Ishikawa (cell line): ENCODE measurements at regions not wholly inside any gene's neighbourhood (a gene's known extent, or its start where the extent isn't known, plus 50 kb on each side); places are given as distances from the start of the nearest gene placed in this dataset.

Experiments used
- CEBPB ChIP-seq: IDR thresholded peaks from 2 replicates; pipeline ENCODE4 v1.6.1; 2012
- CREB1 ChIP-seq: IDR thresholded peaks from 2 replicates; pipeline ENCODE4 v1.6.1; 2012; ENCODE audit warnings: low read depth
- EGR1 ChIP-seq: IDR thresholded peaks from 2 replicates; pipeline ENCODE4 v1.6.1; 2012
- EP300 ChIP-seq: IDR thresholded peaks from 2 replicates; pipeline ENCODE4 v1.6.1; 2012; ENCODE audit warnings: borderline replicate concordance
- FOXM1 ChIP-seq: IDR thresholded peaks from 2 replicates; pipeline ENCODE4 v1.6.1; 2012; ENCODE audit warnings: low read depth, borderline replicate concordance
- NFIC ChIP-seq: IDR thresholded peaks from 2 replicates; pipeline ENCODE4 v1.6.1; 2012
- RAD21 ChIP-seq: IDR thresholded peaks from 2 replicates; pipeline ENCODE4 v1.6.1; 2012; ENCODE audit warnings: low read depth
- TAF1 ChIP-seq: IDR thresholded peaks from 2 replicates; pipeline ENCODE4 v1.6.1; 2012; ENCODE audit warnings: low read depth, mild to moderate bottlenecking
- TCF12 ChIP-seq: IDR thresholded peaks from 2 replicates; pipeline ENCODE4 v1.6.1; 2012; ENCODE audit warnings: low read depth
- TEAD4 ChIP-seq: IDR thresholded peaks from 2 replicates; pipeline ENCODE4 v1.6.1; 2012
- YY1 ChIP-seq: IDR thresholded peaks from 2 replicates; pipeline ENCODE4 v1.6.1; 2012; ENCODE audit warnings: low read depth
- ZBTB7A ChIP-seq: IDR thresholded peaks from 2 replicates; pipeline ENCODE4 v1.6.1; 2012; ENCODE audit warnings: low read depth
- TF ChIP-seq, protein P1 (sequence below): IDR thresholded peaks from 2 replicates; pipeline ENCODE4 v1.6.1; 2012
- TF ChIP-seq, protein P2 (sequence below): IDR thresholded peaks from 2 replicates; pipeline ENCODE4 v1.6.1; 2012; ENCODE audit warnings: low read depth, mild to moderate bottlenecking
- TF ChIP-seq, protein P3 (sequence below): IDR thresholded peaks from 2 replicates; pipeline ENCODE4 v1.6.1; 2012

DNA sequence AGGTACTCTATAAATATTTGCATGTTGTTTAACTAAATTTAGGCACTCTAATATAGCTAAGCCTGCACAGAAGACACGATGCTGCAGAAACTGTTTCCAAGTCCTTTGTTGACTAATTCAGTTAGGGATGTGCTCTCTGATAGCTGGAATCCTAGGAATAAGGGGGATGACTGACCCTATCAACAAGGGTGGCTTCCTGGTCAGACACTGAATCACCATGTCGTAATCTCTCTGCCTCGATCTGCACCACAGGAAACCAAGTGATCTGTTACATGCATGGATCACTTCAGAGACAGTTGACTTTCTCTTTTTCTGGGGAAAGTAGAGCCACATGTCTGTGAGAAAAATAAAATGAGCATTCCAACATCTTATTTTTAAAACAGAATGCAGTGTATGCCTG, 169.1 kb downstream of the GUCY2F start:
- TF ChIP-seq ZBTB7A (no peak), FOXM1 (no peak), YY1 (no peak), RAD21 (no peak), NFIC (no peak), TEAD4 (no peak), TAF1 (no peak), TCF12 (no peak), CEBPB (no peak), CREB1 (no peak)
- TF ChIP-seq, protein P1, sequence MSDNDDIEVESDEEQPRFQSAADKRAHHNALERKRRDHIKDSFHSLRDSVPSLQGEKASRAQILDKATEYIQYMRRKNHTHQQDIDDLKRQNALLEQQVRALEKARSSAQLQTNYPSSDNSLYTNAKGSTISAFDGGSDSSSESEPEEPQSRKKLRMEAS = no peak
- TF ChIP-seq, protein P2, sequence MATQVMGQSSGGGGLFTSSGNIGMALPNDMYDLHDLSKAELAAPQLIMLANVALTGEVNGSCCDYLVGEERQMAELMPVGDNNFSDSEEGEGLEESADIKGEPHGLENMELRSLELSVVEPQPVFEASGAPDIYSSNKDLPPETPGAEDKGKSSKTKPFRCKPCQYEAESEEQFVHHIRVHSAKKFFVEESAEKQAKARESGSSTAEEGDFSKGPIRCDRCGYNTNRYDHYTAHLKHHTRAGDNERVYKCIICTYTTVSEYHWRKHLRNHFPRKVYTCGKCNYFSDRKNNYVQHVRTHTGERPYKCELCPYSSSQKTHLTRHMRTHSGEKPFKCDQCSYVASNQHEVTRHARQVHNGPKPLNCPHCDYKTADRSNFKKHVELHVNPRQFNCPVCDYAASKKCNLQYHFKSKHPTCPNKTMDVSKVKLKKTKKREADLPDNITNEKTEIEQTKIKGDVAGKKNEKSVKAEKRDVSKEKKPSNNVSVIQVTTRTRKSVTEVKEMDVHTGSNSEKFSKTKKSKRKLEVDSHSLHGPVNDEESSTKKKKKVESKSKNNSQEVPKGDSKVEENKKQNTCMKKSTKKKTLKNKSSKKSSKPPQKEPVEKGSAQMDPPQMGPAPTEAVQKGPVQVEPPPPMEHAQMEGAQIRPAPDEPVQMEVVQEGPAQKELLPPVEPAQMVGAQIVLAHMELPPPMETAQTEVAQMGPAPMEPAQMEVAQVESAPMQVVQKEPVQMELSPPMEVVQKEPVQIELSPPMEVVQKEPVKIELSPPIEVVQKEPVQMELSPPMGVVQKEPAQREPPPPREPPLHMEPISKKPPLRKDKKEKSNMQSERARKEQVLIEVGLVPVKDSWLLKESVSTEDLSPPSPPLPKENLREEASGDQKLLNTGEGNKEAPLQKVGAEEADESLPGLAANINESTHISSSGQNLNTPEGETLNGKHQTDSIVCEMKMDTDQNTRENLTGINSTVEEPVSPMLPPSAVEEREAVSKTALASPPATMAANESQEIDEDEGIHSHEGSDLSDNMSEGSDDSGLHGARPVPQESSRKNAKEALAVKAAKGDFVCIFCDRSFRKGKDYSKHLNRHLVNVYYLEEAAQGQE = no peak

DNA sequence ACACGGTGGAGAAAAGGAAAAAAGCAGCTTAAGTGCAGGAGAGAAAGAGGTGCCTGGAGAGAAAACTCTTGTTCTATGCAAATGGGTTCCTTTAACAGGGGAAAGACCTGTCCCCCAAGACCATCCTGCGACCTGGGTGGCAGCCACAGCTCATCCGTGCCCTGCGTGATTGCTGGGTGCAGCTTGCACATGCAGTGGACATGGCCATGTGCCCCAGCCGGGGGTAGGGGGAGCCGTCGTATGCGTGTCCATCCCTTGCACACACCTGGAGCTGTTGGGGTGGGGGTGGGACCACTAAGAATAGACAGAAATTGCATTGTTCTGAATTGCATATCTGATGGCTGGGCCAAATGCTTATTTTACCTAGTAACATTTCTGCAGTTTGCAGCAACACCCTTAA, 171.9 kb downstream of the GUCY2F start:
- no peak for TF ChIP-seq TAF1
- TF ChIP-seq NFIC = no peak
- no peak for TF ChIP-seq YY1
- TF ChIP-seq CREB1 = no peak
- no peak for TF ChIP-seq FOXM1
- TF ChIP-seq EGR1 = no peak
- TF ChIP-seq, protein P2 = no peak
- no peak for TF ChIP-seq CEBPB
- TF ChIP-seq, protein P1 = no peak
- no peak for TF ChIP-seq EP300
- TF ChIP-seq TCF12 = no peak
- no peak for TF ChIP-seq RAD21
- no peak for TF ChIP-seq ZBTB7A

DNA sequence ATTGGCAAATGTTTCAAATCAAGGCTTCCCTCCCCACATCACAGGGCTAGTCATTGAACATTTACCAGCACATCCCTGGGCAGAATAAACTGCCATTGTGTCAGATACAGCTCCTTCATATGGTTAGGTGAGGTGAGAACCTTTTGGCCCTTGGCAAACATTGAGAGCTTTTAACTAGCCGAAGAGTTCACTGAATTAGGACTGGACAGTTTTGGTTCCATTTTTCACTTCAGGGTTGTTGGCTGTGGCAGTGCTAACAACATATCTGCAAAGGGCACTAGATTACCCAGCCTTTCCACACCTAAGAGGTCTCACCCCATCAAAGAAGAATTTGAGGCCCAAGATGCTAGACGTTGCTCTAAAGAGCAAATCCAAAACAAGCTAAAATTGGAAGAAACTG, 180.7 kb downstream of the GUCY2F start:
- TF ChIP-seq FOXM1 (no peak), ZBTB7A (no peak)

GRCh38 chrX:109300415-109300814, 181.5 kb downstream of the GUCY2F start:
- TF ChIP-seq TEAD4 = no peak
- TF ChIP-seq, protein P1 = no peak
- no peak for TF ChIP-seq NFIC
- TF ChIP-seq TCF12 = no peak
- TF ChIP-seq, protein P3, sequence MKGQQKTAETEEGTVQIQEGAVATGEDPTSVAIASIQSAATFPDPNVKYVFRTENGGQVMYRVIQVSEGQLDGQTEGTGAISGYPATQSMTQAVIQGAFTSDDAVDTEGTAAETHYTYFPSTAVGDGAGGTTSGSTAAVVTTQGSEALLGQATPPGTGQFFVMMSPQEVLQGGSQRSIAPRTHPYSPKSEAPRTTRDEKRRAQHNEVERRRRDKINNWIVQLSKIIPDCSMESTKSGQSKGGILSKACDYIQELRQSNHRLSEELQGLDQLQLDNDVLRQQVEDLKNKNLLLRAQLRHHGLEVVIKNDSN = no peak
- no peak for TF ChIP-seq TAF1
- TF ChIP-seq EGR1 = no peak
- no peak for TF ChIP-seq RAD21
- no peak for TF ChIP-seq EP300
- no peak for TF ChIP-seq CEBPB
- TF ChIP-seq, protein P2 = no peak
- no peak for TF ChIP-seq FOXM1
- TF ChIP-seq CREB1 = no peak
- TF ChIP-seq ZBTB7A = no peak
- no peak for TF ChIP-seq YY1

DNA sequence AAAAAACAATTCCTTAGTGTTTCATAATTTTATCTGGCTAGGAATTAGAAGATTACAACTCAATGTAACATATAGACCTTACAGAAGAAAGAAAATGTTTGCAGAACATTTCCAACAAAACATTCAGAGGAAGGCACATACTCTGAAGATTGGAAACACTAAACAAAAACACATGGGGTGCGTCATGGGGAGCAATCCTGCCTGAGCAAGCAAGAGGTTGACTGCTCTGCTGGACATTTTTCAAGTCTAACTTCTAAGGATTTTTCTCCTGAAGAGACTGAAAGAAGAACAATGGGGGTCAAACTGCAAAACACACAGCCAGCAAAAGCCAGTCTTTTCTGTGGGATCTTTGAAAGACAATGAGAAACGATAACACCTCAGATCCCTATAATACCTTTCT, 182.8 kb downstream of the GUCY2F start:
- no peak for TF ChIP-seq TCF12

DNA sequence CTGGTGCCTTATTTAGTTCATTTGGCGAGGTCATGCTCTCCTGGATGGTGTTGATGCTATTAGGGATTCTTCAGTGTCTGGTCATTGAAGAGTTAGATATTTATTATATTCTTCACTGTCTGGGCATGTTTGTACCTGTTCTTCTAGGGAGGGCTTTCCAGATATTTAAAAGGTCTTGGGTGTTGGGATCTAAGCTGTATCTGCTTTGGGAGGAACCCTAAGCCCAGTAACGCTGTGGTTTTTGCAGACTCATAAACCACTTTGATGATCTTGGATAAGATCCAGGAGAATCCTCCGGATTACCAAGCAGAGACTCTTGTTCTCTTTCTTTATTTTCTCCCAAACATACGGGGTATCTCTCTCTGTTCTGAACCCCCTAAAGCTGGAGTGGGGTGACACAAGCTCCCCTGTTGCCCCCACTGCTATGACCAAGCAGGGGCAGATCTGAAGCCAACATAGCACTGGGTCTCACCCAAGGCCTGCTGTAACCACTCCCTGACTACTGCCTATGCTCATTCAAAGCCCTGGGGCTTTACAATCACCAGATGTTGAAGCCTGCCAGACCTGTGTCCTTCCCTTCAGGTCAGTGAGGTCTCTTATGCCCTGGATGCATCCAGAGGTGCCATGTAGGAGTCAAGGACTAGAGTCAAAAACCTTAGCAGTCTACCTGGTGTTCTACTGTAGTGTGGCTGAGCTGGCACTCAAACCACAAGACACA, 187.6 kb downstream of the GUCY2F start:
- TF ChIP-seq, protein P3 = no peak
- TF ChIP-seq EGR1 (no peak), RAD21 (no peak), YY1 (no peak), FOXM1 (no peak), EP300 (no peak), TAF1 (no peak), ZBTB7A (no peak), TEAD4 (no peak), CREB1 (no peak), NFIC (no peak), CEBPB (no peak), TCF12 (no peak)
- TF ChIP-seq, protein P1 = no peak
- TF ChIP-seq, protein P2 = no peak
